Fibroblast of the conjunctiva (primary cell): ENCODE measurements at regions not wholly inside any gene's neighbourhood (a gene's known extent, or its start where the extent isn't known, plus 50 kb on each side); places are given as distances from the start of the nearest gene placed in this dataset.
"Not testable (repeated sequence)": the region's sequence is repeated elsewhere in the genome, so short reads cannot be mapped to it uniquely, and the experiment has no call there.

Experiments used
- DNase-seq: peaks from one replicate; pipeline ENCODE4 v3.0.0-alpha.2; 2010; ENCODE audit warnings: low read depth

DNA sequence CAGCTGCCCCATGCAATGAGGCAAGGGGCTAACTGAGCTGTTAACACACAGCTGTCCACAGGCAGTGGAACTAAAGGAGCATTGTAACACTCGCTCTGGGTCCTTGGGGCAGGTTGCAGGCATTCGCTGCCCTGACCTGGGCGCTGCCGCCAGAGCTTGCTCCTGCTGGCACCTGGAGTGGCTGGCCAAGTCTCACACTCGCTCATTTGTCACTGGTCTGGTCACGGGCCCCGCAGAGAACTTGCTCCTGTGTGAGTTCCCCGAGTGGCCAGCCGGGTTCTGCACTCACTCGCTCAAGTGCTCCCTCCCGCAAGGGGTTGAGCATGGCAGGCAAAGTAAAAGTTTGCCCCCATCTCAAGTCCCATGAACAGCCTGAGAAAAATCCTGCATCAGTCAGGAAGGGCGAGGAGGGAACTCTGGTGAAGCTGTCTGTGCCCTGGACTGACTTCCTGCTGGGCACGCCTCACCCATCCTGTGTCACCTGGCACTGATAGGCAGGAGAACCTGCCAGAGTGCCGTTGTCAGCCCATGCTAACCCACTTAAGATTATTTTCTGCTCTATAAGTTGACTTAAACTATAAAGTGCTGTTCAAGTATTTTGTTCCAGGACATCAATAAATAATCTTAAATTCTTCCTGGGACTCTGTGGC, 934.8 kb upstream of the GYPC start:
- no peak for DNase-seq

DNA sequence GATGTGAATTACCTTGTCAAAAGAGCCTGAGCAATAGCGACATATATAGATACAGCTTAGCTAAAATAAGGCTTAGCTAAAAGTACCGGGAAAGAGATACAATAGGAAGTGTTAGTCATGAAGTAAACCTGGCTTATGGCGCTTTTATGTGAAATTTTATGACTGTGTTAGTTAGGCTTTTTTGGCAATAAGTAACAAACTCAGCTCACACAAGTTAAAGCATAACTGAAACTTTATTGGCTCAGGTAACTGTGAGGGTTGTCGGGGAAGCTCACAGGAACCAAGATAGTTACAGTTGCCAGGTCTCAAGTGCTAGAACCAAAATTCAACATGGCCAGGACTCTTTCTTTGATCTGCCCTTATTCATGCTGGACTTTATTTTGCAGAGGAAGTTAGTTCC, 925.0 kb upstream of the GYPC start:
- DNase-seq: no peak

DNA sequence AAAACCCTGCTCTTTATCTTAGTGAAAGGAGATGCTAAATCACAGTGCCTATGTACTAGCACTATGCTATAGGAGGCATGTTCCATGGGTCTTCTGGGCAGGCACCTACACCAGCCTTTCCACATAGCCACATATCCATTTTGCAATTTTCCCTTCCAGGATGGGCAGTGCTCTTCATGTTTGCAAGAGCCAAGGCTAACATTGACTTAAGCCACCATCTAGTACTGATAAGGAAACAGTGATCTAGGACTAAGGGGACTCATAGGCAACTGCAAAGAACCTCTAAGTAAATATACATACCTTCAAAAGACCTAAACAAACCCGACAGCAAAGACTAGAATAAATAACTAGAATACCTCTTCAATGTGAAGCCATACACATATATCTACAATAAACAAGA, 919.7 kb upstream of the GYPC start:
- no peak for DNase-seq

DNA sequence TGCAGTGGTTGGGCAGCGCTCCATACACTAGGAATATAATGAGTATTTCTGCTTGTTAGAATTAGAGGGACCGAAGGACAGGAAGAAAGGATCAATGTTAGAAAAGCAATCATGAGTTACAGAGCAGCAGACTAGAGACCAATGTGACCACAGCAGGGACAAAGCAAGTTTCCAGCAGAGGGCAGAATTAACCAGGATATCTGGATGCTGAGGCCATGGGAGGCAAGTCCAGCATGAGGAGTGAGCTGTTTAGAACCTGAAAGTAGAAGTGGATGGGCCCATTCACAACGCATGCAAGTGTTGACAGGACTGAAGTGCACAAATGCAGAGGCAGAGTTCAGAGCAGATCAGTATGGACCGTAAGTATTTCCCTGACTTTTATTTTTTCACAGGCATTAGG, 910.4 kb upstream of the GYPC start:
- DNase-seq: no peak

DNA sequence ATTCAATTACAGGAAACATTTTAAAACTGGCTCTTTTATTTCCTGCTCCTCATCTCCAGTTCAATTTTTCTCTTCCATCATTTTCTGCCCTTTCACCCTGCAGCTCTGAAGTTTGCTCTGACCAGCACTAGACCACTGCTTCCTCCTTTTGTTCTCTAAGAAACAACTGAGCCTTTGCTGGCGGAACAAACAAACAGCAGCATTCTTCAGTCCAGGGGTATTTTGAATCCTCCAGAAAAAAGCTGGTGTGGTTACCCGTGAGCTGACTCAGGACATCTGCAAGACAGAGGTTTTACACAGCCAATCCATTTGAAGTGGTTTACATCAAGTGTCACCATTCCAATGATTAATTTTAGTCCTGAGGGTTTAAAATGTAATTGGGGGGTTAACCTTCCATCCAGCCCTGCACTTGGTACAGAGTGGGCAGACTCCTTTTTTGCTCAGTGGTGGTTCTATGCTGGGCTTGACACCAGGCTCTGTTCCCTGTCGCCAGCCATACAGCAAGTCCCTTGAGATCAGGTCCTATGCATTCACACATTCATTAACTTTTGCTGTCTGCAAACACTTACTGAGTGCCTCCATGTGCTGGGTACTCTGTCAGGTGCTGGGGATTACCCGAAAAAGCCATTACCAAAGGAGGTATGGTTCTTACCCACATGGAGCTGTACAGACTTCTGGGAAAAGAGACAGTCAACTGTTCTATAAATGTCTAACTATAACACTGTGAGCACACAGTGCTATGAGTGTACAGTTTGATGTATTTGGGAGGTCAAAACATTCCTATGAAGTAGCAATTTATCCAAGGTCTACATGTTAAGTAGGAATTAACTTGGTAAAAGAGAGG, 909.4 kb upstream of the GYPC start:
- no peak for DNase-seq

DNA sequence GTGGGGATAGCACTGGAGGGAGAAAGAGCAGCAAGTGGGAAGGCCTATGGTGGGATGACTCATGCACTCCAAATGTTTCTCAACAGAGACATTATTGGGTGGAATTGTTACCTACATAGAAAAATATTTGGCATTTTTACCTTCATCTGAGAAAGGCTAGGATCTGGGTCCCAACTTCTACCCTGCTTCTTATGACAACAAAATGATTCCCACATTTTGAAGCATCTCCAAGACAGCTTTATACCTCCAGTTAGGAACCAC, 908.9 kb upstream of the GYPC start:
- no peak for DNase-seq

DNA sequence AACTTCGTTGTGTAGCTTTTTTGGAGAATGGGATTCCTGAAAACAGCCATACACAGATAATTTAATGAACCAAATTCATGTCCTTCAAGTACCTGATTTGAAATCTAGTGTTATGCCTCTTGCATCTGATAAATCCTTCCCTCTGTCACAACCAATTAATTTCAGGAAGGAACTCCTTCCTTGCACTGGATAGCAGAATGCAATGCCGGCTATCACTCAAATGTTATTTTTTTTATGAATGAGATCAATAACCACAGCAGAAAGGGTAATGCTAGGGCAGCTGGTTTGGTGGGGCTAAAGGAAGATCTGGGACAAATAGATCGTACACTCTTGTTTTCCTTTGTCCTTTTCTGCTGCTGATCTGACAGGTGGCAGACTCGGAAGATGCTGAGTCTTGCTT, 899.5 kb upstream of the GYPC start:
- no peak for DNase-seq

DNA sequence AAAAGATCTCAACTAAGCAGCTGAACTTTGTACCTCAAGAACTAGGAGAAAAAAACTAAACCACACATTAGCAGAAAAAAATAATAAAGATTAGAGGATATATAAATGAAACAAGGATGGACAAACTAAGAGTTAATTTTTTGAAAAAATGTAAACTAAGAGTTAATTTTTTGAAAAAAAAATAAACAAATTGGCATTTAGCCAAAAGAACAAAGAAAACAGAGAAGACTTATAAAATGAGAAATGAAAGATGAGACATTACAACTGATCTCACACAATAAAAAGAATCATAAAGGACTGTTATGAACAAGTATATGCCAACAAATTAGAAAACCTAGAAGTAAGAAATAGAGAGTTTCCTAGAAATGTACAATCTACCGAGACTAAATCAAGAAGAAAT, 859.2 kb upstream of the GYPC start:
- DNase-seq: no peak

DNA sequence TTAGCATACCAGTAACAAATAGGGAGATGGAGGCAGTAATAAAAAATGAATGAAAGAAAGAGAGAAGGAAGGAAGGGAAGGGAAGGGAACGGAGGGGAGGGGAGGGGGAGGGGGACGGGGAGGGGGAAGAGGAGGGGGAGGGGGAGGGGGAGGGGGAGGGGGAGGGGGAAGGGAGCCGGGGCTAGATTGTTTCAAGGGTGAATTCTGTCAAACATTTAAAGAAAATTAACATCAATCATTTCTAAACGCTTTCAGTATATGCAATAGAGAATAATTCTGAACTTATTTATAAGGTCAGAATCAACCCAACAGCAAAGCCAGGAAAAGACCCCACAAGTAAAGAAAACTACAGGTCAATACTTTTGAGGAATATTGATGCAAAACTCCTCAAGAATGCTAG, 858.8 kb upstream of the GYPC start:
- DNase-seq: no peak

DNA sequence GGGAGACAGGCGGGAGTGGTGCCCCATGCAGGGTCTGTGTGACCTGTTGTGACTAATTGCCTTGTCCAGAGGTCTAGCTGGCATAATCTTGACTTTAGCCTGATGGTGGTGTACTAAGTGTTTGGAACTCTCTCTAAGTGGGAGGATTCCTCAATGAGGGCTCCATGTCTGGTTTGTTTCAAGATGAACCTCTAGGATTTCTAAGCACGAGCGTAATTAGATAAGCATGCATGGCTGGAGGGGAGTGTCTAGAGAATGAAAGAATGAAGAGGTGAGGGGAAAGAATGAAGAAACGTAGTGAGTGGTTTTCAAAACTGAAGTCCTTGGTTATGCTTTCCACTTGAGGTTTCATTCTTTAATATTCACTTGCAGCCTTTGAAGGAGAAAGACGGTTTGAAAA, 833.2 kb upstream of the GYPC start:
- DNase-seq: no peak

DNA sequence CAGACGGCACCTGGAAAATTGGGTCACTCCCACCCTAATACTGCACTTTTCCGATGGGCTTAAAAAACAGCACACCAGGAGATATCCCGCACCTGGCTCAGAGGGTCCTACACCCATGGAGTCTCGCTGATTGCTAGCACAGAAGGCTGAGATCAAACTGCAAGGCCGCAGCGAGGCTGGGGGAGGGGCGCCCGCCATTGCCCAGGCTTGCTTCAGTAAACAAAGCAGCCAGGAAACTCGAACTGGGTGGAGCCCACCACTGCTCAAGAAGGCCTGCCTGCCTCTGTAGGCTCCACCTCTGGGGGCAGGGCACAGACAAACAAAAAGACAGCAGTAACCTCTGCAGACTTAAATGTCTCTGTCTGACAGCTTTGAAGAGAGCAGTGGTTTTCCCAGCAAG, 830.2 kb upstream of the GYPC start:
- not testable (repeated sequence) for DNase-seq

DNA sequence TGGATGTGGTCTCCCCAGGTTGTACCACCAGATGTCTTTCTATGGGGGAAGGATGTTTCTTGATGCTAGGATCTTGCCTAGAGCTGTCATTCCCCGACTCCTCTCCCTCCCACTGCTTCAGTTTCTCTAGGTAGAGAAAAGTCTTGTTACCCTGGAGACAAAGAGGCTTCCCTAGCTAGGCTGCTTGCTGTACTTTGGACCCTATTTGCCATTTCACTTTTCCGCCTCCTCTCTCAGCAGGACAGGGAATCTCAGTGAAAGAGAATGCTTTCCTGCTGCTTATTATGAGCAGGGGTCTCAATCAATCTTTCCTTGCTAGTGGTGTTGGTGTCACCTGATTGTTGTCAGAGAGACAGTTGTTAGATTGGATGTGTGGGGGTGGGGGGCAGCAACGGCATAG, 818.8 kb upstream of the GYPC start:
- DNase-seq: no peak

DNA sequence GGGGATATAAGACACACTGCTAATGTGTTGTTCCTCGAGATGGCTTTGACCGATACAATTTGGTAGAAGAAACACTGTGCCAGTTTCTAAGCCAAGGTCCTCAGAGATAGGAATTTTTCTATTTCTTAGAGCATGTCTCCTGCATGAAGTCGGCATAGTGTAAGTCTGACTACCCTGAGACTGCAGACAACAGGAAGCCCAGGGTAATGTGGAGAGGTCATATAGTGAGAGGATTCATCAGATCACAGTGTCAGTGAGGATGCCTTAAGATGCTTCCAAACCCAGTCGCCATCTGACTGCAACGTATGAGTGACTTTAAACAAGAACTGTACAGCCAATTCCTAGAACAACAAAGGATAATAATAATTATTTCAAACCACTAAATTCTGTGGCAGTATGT, 818.3 kb upstream of the GYPC start:
- no peak for DNase-seq

DNA sequence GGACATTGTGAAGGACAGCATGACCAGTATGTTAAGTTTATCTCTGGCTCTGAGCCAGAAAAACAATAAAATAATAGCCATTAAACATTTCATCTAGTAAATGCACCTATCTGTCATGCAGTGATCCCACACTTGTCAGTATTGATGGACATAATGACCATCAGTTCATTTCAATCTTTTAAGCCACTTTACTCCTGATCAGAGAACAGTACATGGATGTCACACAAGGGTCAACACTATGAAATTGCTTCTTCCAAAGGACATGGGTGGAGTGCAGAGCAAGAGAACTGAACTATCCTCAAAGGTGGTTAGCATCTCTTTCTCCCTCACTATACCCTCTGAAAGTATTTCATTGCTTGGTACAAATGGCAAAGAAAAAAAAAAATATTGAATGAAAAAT, 816.0 kb upstream of the GYPC start:
- no peak for DNase-seq

DNA sequence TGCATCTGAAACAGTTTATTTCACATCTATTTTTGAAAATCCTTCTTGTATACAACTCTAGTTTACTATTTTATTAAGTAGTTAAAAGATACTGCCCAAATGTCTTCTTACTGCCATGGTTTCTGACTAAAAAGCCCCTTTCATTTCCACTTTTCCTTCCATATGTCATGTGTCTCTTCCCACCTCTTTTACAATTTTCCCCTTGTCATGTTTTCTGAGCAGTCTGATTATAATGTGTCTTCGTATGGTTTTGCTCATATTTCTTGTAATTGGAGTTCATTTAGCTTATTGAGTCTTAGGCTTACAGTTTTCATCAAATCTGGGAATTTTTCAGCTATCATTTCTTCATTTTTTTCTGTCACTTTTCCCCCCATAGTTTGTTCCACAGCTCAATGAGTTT, 813.9 kb upstream of the GYPC start:
- DNase-seq: no peak

DNA sequence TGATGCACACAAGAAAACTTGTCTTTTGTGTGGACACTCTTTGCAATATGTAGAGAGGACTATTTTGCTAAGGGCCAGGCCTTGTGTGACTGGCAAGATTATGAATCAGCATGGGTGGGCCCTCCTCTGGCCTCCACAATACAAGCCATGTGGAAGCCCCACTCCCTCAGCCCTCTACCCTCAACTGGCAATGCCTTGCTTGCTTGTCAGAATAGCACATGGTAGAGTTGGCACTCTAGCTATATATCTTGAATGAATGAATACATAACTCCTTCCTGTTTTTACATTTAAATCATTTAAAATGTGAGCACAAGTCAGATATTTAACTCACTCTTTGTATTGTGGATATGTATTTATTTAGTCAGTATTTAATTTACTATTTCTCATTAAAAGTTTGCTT, 805.4 kb upstream of the GYPC start:
- no peak for DNase-seq

DNA sequence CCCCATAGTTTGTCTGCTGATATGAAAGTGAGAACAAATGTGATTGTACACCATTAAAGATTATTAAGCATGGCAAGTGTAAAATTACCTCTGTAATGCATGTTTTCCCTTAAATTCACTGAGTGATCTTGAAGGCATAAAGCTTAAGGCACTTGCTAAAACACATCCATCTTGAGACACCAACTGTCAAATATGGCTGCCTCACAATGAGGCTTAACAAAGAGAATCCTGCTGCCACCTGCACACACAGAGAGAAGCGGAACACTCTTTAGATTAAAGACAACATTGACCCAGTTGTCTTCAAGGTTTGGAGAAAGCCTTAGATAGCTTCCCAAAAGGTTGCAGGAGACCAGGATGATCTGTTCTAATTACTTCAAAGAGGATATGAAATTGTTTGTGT, 803.6 kb upstream of the GYPC start:
- no peak for DNase-seq

DNA sequence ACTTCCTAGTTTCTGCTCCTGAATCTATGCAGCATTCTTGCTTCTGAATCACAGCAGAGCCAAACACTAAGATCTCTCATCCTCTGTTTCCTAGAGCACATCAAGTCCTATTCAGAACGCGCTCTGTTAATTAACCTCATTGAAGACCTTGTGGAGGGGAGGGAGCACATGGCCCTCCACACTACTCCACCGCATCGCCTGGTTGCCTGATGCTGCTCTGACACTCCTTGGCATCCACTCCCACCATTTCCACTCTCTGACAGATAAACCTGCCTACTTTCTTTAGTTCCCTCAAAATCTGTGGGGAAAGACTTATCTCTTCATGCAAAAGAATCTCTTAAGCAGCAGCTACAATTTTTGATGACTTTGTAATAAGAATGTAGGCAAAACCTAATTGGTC, 802.3 kb upstream of the GYPC start:
- DNase-seq: no peak

DNA sequence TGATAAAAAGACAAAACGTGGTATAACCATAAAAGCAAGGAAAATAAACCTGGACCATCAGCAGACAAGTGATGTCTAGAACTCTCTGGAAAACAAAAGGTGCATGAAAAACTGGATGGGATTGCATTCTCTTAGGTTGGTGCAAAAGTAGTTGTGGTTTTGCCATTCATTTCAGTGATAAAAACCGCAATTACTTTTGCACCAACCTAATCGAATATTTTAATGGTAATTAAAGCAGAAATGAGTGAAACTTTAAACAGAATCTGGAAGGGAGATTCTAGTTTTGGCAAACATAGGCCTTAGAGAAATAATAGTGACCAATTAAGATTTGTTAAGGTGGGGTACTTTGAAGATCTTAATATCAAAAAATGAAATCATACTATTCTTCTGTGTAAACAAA, 800.8 kb upstream of the GYPC start:
- no peak for DNase-seq

DNA sequence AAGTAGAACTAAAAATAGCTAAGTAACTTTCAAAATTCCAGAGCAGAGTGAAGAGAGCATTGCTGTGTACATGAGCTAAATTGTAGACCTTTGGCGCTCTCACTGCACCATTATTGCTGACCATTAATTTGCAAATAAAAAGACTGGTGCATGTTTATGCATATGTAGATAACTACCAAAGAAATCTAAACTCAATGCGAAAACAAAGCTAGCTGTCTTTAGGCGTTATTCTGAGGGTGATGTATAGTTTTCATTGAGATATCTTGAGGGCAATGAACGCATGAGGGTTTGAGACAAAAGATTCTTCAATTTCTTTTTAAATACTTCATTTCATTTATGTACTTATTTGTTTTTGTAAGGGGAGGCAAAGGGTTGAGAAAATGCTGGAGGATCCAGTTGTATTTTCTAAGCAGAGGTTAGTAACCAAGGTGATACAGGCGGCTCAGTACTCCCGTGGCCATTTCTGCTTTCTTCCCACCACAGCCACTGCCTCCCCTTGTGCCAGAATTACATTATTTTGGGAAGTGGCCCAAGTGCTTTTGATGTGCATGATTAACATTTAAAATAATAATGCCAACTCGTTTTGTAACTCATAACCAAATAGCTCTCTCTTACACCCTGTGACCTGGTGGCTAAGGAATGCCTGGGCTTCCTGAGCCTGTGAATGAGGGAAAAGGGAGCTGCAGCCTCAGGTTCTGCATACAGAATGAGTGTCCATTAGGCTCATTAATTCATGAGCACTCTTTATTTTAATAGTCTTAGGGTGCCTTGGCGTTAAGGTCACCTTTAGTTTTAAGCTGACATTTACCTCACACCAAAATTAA, 797.8 kb upstream of the GYPC start:
- no peak for DNase-seq

DNA sequence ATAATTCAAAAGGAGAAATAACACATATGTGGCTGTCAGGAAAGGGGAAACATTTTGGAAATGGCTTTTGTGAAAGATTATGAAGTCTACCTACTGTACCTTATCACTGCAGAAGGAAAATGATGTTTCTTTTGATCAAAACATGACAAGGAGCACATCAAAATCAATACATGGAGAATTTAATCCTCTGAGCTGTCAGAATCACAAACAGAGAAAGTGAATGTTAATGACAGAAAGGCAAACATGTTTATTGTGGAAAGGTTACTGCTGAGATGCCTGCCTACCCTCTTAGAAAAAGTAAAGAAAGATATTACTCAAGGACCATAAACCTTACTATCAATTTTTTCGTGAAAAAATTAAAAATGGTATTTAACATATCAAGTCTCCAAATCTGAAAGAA, 794.5 kb upstream of the GYPC start:
- no peak for DNase-seq

DNA sequence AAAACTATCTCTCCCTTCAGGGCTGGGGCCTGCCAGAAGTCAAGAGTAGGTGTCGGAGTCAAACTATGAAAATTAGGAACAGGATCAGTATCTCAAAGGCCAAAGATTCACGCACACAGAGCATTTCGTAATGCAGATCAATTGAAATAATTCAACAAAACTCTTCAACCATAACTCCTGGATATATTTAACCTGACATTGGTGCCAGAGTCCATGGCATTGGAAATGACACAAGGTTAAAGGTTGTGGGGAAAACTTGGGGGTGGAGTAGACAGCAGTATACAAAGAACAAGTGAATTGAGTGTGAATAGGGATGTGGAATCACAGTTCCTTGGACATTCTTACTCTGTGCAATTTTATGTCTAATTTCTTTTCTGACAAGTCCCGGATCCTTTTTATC, 788.0 kb upstream of the GYPC start:
- DNase-seq: no peak

DNA sequence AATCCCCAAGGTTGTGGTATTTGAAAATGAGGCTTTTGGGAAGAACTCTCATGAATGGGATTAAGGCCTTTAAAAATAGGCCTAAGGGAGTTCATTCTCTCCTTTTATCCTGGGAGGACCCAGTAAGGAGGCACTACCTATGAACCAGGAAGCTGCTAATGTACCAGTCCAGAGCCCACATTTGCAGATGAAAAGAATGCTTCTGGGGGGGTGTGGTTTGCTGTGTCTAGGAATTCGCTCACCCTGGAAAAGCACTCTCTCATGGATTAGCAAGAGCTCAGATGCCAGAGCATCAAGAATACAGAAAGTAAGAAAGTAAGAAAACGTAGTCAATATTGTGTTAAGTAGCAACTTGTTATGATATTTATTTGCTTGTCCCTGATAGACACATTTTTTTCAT, 785.7 kb upstream of the GYPC start:
- no peak for DNase-seq
